HG03354 (cell line): ENCODE measurements at regions not wholly inside any gene's neighbourhood (a gene's known extent, or its start where the extent isn't known, plus 50 kb on each side); places are given as distances from the start of the nearest gene placed in this dataset.
"Not testable (repeated sequence)": the region's sequence is repeated elsewhere in the genome, so short reads cannot be mapped to it uniquely, and the experiment has no call there.

Source experiments
- ATAC-seq: cut with Tn5 transposase; IDR thresholded peaks from one replicate; pipeline ENCODE4 v1.9.1; 2021; ENCODE audit warnings: mild to moderate bottlenecking; ENCODE audit not compliant: unreplicated experiment, poor library complexity, severe bottlenecking

DNA sequence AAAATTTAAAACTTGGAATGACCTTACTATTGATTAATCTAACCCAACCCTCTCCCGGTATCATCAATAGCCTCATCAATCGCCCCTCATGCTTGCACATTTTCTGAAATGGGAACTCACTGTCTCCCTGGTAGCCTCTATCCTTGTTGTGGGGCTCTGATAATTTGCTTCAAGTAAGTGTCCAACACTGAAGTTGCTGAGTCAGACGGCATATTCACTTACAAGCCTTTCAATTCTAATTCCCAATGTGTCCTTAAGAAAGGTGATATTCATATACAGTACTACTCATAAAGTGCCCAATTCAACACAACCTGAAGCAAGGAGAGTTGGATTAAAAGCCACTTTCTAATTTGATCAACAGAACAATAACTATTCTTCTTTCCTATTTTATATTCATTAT is 1146.1 kb upstream of the TMEM132C start:
- no peak for ATAC-seq

DNA sequence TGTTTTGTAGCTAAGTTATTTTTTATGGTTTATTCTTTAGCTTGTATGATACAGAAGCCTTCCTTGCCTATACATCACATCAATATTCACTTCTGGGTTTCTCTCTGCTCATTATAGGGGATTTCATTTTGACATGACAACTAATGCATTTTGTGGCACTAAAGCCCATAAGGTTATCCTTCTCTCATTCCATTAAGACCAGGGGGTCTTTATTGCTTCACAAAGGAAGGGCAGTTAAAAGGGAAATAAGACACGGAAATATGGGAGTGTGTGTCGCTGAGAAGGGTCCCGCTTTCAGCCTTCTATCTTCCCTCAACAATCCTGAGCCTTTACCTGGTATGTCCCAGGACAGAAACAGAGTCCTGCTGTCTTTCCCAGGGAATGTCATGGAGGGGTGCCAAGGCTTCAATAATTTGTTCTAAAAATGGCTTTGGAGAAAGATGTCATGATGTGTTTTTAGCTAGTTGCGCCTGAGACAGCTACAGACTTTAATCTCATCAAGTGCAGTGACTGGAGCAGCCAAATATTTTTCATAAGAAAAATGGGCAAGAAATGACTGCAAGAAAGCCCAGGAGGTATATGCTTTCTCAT is 1145.4 kb upstream of the TMEM132C start:
- ATAC-seq = no peak

DNA sequence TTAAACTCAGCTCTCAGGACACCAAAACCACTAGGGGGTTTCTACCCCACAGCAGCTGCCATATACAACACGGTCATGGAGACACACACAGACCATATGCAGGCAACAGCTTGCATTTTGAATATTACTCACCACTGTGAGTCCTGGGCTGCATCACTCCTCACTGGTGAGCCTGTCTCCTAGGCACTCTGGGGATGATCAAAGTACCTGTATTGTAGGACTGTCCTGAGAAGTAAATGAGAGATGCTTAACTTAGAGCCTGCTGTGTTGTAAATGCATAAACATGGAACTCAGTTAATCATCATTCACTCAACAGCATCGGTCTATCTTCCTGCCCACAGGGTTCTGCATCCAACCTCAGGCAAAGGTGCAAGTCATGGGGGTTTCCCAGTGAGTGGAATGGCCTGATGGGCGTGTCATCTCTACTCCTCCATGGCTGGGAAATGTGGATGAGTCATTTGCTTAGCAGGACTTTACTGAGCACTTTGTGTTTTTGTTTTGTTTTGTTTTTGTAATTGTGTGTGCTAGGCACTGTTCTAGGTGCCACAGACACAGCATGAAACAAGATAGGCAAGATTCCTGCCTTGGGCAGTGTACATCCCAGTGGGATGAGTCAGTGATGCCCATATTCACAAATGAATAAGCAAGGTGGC is 1141.2 kb upstream of the TMEM132C start:
- ATAC-seq = peak; percentile 91

DNA sequence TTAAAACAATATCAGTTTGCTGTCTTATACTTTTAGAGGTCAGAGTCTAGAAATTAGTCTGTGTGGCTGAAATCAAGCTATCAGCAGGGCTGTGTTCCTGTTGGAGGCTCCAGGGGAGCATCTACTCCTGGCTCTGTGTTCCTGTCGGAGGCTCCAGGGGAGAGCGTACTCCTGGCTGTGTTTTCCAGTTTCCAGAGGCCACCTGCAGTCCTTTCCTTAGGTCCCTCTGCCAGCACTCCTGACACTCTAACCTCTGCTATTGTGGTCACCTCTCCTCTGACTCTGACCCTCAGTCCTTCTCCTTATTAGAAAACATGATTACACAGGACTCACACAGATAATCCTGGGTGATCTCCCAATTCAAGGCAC is 1140.7 kb upstream of the TMEM132C start:
- no peak for ATAC-seq

DNA sequence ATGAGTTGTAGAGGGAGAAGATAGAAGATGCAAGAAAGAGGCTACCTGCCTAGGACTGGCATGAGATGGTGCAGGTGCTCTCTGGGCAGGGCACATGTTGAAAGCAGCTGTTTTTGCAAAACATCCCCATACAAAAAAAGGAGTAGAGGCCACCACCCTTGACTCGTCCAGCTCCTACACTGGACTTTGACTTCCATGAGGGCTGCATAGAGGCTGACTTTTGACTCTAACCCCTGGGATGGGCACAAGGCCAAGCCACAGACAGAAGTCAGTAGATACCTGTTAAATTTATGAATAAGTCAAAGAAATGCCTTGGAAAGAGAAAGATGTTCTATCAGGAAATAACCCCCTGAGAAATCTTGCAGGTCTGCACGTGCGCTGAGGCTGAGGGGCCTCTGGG is 1139.1 kb upstream of the TMEM132C start:
- no peak for ATAC-seq

DNA sequence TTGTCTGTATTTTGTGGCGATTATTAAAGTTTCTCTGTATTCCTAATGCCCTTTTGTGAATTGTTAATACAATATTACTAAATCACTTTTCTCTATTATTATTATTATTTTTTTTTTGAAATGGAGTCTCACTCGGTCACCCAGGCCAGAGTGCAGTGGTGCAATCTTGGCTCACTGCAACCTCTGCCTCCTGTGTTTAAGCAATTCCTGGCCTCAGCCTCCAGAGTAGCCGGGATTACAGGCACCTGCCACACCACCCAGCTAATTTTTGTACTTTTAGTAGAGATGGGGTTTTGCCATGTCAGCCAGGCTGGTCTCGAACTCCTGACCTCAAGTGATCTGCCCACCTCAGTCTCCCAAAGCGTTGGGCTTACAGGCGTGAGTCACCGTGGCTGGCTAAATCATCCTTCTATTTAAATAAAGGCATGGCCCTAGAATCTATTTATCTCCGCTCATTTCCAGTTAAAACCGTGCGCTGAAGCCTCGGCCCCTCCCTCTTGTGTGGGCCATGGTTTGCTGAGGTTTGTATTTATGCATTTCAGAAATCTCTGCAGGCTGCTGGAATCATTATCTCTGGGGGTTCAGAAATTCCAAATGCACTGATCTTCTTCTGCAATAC is 1136.4 kb upstream of the TMEM132C start:
- no peak for ATAC-seq

DNA sequence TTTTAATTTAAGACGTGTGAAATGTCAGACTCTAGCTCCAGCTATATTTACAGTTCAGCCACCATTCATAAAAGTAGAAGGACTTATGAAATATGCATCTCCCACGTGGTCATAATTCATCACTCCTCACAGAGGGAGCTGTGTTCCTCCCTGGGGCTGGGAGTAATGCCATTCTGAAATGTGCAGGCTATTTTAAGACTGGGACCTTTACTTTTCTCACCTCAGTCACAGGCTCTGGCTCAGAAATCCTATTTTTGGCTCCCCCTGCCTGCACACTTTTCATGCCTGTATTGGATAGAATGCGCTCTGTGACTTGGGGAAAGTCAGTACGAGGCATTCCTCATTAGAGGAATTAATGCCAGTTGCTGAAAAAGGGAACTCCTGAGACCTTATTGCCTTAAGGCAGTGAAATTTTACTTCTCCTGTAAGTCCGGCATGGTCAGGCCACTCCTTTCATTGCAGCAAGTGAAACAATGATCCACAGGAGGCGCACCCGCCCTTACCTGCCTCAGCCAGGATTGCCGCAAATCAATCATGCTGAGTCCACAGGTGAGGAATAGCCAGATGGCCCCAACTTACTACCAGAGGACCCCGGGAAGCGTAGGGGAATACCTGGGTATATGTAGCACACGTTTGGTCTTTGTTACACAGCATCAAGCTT is 1133.2 kb upstream of the TMEM132C start:
- ATAC-seq = no peak

DNA sequence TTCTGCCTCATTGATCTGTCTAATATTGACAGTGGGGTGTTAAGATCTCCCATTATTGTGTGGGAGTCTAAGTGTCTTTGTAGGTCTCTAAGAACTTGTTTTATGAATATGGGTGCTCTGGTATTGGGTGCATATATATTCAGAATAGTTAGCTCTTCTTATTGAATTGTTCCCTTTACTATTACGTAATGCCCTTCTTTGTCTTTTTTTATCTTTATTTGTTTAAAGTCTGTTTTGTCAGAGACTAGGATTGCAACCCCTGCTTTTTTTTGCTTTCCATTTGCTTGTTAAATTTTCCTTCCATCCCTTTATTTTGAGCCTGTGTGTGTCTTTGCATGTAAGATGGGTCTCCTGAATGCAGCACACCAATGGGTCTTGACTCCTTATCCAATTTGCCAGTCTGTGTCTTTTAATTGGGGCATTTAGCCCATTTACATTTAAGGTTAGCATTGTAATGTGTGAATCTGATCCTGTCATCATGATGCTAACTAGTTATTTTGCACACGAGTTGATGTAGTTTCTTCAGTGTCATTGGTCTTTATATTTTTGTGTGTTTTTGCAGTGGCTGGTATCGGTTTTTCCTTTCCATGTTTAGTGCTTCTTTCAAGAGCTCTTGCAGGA is 1126.0 kb upstream of the TMEM132C start:
- ATAC-seq = not testable (repeated sequence)

DNA sequence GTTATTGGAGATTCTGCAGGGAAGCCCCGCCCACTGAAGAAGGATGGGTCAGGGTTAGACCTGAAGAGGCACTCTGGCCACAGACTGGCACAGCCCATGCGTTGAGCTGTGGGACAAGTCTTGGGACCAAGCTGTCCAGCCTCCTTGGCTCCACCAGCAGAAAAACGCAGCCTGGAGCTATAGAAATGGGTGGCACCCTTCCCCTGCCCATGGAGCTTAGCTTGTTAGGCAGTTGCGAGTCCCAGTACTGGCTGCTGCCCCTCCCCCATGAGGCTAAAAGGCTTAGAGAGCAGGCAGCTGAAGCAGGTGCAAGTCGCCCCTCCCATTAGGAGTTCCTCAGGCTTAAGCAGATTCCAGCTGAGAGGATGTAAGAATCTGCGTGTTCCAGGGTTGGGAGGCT is 1124.0 kb upstream of the TMEM132C start:
- ATAC-seq = no peak

DNA sequence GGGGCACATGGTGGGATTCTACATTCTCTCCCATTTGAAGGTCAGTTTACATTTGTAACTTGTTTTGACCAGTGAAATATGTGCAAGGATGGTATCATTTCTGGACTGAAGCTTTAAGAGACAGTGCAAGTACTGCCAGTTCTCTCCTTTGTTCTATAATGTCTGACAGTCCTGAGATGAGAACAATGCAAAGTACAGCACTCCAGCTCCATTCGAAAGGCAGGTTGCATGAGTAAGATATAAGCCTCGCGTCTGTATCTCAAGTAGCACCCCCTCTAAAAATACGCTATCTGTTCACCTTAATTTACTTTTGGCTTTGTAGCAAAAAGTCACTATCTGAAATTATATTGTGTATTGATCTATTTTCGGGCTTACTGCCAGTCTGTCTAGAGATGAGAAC is 1122.2 kb upstream of the TMEM132C start:
- no peak for ATAC-seq

DNA sequence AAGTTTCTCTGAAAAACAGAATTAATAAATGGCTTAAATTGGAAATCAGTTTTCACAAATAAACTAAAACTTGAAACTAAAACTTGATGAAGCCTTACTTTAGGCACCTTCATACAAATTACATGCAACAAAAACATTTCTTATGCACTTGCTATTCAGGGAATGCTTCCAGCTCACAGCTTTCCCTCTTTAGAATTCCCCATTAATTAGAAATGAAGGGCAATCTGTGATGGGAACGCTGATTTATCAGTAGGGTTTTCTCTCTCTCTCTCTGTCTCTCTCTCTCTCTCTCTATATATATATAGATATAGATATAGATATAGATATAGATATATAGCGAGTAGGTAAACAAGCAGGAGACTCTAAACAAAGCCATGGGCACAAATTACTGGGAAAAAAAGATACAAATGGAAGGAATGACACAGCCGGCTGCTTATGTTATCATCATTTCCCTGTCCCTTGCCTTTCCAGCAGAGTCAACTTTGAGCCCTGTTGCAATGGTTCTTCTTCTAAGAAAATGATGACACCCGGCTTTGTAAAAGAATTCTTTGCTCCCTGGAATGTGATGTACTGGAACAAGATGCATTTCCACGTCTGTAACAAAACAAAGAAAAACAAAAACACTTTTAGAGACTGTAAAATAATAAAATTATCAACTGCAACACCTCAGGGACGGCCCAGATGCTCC is 1121.6 kb upstream of the TMEM132C start:
- no peak for ATAC-seq

DNA sequence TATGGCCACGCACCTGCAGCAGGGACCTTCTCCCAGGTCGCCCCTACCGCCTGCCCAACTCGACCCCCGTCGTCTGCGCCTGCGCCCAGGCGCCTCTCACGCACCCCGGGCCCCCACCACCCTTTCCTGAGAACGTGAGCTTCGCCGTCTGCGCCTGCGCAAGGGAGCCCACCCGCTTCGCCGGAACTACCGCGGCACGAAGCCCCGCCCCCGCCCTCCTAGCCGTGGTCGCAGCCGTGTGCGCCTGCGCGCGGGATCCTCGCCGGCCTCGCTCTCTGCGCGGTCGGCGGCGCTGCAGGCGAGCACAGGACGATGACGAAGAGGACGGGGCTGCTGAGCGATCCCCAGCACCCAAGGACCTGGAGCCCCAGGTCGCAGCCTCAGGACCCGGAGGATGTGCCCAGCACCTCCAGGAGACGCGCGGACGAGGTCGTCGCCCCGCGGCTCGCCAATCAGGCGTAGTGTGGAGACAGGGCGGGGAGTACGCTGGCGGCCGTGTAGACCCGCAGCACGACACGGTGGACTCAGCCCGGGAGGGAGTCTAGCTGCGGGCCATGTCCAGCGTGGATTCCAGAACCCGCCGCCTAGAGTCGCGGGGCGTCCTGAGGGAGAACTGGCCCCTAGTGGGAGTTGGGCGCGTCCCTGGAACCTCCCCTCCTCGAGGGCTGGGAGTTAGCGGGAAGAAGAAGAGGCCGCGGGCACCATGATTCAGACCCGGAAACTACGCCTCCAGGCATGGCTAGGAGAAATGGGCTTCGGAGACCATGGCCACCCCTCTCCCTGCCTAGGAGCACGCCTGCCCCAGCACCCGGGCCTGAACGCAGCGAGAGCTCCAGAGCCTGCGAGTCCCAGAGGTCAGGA is 1120.8 kb upstream of the TMEM132C start:
- peak; percentile 84 for ATAC-seq

DNA sequence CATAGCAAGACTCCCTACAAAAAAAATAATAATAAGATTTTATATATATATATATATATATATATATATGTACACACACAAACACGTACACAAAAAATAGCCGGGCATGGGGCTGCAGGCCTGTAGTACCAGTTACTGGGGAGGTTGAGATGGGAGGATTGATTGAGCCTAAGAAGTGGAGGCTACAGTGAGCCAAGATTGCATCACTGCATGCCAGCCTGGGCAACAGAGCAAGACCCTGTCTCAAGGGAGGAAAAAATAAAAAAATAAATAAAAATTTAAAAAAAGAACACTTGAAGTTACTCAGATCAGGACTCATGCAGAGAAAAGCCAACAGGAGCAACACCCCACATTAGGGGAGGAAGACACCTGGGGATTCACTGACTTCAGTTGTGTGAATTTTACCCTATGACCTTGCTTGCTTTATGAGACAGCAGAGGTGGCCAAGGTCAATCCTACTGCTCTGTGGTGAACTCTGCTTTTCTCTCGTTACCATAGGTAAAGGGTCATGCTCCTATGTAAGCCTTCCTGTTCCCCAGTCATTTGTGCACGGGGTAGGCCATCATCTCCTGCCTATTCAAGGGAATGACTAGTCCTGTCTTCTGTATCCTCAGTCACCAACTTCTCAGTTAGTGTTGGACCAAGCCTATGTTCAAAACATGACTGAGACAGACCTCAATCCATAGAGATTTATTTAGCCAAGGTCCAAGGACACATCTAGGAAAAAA is 1119.8 kb upstream of the TMEM132C start:
- ATAC-seq = no peak

DNA sequence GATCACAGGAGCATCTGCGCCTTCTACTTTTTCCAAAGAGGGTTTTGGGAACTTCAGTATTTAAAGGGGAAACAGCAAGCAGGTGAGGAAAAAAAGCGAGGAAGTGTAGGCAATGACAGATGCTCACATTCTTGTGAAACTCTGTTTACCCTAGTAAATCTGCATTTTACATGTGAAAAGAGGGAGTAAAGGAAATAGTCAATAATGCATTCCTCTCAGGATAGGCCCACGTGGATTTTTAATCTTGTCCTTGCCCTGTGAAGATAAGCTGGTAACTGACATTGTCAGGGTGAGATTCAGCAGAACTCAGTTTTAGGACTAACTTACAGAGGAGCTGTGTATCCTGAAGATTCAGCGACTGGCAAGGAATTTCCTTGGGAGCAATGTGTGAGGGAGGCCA is 1119.2 kb upstream of the TMEM132C start:
- no peak for ATAC-seq

DNA sequence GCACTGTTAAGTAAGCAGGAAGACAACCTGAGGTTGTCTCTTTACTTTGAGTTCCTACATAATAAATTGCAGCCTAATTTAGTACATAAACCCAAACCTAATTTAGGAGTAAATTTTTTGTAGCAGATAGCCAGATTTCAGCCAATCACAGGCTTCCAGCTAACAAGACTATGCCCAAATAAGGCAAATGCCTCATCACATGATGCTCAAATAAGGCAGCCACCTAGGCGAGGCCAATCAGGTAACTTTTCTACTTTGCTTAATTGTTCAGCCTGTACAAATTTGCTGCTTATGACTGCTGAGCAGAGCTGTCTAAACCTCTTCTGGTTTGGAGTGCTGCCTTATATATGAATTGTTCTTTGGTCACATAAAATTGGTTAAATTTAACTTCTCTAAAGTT is 1118.7 kb upstream of the TMEM132C start:
- no peak for ATAC-seq

DNA sequence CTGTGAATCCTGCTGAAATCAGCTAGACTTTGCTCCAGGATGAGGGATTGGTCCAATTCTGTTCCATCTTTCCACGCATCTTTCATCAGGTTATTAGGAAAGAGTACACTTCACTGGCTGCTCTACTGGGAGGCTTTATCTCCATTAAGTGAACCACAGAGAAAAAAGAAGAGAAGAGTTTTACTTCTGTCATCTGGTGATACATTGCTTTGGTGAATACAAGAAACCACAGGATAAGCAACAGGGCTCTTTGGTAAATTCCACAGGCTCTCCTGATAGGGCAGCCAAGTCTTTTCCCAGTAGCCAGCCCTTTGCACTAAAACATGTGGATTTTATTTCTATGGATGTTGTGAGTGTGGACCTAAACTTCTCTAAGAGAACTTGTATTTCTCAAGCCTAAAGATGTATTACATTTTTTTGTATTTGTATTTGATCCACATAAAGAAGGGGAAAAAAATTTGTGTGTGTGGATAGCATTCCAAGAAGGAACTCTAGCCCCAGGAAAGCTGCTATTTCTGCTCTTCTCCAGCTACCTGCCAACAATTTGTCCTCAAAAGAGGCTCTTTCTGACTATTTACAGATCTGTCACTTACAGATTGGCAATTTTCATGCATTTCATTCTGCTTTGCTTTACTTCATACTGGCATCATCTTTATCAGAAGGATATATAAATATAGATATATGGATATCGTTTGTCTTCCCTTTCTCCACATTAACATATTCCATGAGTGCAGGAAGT is 1117.6 kb upstream of the TMEM132C start:
- no peak for ATAC-seq

DNA sequence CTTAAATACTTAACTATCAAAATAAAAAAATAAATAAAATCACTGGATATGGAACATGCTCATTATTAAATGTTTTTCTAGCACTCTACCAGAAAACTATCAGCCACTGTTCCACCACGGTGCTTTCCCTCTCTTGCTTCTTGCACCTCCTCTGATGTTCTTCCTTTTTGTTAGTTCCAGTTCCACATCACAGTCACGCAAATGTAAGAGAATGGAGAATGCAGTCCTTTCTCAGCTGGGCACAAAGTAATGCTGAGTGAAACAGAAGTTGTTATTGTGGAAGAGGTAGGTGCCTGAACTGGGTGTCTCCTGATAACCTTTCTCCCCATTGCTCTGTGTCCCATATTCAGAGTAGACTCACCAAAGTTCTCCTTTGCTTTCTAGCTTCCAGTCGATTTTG is 1116.9 kb upstream of the TMEM132C start:
- ATAC-seq = no peak

DNA sequence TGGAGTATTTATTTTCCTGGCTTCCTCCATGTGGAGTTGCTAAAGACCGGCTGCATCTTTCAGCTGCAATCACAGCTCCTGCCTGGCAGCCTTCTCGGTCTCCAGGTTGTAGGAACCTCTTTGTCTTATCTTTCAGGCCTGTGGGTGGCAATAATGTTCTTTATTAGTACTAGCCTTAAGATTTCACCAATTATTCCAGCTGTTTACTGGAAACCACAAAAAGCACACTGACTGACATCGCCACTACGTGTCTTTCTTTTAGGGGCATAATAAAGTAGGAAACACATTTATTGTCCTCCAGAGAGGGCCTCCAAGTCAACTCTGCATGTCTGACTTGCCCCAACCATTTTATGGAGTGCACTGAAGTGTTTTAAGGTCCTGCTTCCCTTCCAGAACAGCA is 1116.5 kb upstream of the TMEM132C start:
- no peak for ATAC-seq
